DMS 273 treated with DMSO at 0.1 percent for 48 hours (cell line): ENCODE measurements at regions not wholly inside any gene's neighbourhood (a gene's known extent, or its start where the extent isn't known, plus 50 kb on each side); places are given as distances from the start of the nearest gene placed in this dataset.

ENCODE experiments used
- DNase-seq: peaks from one replicate; lab custom pipeline; 2025; lab: John Stamatoyannopoulos, UW

DNA sequence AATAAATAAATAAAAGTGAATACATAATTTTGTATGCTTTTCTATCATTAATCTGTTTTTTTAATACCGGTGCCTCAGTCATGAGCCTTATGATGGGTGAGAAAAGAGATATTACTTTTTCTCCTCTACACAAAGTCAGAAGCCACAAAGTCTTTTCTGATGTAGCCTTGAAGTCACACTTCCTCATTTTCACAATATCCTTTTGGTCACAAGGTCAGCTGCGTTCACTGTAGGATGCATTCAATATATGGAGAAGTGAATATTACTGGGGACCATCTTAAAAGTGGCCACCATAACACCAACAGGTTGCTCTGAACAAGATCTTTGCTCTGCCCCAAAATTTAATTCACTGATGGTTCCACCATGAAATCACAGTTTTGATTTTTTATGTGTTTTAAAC is 83.3 kb upstream of the TNR start:
- DNase-seq: no peak

DNA sequence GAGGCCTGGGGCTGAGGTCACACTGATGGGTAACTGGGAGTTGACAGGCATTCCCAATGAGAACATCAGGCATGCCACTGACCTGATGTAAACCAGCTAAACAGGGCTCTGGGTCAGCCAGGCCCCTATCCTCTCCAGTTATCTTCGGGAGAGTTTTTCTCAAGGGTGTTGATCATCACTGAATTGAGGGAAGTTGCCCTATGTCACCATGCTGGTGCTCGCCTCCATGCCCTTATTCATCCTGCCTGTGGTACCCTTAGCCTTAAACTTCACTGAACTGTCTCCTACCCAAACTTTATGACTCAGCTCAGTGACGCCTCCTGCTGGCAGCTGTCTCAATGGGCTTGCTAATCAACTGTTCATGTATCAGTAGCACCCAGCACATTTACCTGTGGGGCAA is 80.7 kb upstream of the TNR start:
- DNase-seq: no peak

DNA sequence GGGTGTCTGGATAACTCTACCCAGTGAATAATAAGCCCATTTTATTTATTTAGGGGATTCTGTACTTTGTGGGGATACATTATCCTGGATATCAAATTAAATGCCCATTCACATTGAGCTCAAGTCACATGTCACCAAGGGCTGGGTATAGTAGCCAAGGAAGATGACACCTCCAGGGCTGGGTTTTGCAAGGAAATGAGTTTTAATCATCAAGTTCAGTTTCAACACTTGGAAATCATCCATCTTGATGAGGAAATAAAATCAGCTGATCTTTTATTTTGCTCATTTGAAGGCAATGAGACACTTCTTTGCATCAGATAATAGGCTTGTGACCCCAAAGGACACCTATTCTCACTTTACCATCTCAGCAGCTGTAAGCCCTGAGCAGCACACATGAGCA is 80.0 kb upstream of the TNR start:
- DNase-seq: no peak

DNA sequence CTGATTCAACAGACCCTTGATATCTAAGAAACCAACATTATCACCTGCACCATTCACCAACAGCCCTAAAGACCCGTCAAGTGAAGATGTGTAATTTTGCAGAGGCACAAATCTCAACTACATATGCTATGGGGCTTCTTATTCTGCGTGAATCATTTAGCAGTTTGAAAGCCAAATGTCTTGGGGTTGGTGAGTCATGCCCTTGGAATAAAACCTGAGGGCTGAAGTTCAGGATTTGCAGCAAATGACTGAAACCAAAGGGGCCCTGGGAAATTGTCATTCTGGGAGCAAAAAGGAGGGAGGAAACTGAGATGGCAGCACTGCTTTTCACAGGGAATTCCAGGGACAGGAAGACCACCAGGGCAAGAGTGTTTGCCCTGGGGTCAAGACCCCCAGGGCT is 79.2 kb upstream of the TNR start:
- DNase-seq: no peak

DNA sequence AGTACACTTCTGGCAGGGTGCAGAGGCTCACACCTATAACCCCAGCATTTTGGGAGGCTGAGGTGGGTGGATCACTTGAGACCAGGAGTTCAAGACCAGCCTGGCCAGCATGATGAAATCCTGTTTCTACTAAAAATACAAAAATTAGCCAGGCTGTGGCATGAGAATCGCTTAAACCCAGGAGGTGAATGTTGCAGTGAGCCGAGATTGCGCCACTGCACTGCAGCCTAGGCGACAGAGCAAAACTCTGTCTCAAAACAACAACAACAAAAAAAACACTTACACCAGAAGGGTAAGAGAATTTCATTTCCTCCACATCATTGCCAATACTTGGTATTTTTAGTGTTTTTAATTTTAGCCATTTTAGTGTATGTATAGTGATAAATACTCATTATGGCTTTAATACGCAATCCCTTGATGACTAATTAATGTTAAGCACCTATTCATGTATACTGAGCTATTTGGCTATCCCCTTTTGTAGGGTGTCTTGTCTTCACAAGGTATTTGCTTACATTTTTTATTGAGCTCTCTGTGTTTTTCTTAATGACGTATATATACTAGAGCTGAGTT is 77.1 kb upstream of the TNR start:
- DNase-seq: no peak

DNA sequence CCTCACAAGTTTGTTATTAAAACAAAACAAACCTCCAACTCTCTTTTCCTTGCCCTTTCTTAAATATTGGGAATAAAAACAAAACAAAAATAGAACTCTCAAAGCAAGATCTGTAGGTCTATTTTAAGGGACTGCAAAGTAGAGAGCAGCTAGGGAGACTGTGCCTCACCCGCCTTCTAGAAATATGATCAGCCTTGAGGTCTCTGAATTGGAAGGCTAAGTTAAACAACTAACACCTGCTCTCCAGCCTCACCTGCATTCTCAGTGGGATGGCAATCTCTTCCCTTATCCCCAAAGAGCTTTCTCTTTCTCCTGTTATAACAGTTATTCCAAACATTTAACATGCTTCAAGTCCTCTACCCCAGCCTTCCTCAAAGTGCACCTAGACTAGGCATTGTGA is 75.5 kb upstream of the TNR start:
- DNase-seq: no peak

DNA sequence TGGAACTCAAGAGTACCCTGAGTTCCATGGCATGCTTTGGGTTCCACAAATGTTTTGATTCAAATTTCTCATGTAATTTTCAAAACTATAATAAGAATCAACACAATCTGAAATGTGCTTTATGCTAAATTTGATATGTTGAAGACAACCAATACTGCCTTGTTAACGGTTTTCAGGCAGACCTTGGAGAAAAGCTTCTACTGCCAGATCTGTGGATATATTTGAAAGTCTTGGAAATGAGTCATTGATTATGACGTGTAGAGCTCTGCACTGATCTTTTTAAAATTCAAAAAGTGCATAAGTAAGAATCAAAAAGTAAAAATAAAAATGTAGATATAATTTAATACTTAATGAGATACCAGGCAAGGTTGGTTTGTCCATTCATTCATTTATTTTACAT is 74.0 kb upstream of the TNR start:
- DNase-seq: no peak

DNA sequence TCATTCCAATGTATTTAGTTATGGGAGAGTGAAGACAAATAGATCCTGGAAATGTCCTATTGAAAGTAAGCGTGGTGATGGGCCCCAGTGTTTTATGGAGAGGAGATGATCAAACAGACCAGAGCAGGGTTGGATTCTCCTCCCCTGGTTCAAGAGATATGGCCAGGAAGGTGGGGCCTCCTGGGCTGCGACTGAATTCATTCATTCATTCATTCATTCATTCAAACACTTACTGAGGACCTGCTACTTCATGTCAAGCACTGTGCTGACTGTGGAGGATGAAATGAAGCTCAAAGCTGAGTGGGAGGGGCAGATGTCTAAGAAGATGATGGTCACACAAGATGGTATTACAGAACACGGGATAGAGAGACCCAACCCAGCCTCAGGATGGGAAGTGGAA is 71.5 kb upstream of the TNR start:
- DNase-seq: no peak

DNA sequence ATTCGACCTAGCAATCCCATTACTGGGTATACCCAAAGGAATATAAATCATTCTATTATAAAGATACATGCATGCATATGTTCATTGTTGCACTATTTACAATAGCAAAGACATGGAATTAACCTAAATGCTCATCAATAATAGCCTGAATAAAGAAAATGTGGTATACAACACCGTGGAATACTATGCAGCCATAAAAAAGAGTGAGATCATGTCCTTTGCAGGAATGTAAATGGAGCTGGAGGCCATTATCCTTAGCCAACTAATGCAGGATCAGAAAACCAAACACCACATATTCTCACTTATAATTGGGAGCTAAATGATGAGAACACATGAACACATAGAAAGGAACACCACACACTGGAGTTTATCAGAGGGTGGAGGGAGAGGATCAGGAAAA is 69.5 kb upstream of the TNR start:
- no peak for DNase-seq

DNA sequence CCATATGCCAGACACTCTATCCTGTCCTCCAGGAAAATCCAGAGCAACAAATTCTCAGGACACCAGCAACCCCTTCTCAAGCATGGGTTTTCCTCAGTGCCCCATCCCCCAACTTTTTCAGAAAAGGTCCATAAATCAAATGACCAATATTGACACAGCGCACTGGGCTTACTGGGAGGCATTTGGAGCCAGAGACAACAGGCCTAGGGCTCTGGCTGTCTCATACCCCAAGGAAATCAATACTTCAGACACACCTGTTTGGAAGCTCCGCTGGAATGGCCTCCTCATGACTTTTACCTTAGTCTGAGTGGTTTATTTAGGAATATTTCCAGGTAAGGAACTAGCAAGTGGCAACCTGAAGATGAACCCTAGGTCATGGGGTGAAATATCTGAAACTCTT is 66.9 kb upstream of the TNR start:
- no peak for DNase-seq

DNA sequence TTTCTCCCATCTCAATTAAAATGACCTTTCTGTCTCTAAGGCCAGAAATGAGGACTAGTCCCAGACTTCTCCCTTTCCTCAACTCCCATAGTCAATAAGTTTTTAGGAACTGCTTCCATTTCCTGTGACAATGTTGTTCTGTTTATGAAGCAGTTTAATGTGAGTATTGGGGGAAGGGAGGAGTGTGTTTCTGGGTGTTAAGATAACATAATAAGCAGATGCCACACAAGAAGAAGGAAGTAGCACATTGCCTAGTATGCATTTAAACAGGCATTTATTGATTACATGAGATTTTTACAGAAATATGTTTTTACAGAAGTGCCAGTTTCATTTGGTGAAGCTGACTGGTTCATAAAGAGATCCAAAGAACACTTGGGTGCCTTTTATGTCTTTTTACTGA is 65.6 kb upstream of the TNR start:
- DNase-seq: no peak

DNA sequence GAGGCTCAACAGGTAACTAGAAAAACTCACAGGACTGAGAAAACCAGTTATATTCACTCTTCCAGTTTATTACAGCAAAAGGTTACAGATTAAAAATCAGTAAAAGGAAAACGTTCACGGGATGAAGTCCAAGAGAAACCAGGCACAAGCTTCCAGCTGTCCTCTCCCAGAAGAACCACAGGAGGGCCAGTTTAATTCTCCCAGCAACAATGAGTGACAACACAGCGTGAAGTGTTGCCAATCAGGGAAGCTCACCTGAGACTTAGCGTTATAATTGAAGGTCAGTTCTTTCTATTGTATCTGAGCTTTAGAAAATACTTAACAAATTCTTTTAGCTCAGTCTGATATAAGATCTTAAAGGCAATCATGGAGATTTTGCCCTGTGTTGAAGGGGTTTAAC is 65.2 kb upstream of the TNR start:
- DNase-seq: no peak

DNA sequence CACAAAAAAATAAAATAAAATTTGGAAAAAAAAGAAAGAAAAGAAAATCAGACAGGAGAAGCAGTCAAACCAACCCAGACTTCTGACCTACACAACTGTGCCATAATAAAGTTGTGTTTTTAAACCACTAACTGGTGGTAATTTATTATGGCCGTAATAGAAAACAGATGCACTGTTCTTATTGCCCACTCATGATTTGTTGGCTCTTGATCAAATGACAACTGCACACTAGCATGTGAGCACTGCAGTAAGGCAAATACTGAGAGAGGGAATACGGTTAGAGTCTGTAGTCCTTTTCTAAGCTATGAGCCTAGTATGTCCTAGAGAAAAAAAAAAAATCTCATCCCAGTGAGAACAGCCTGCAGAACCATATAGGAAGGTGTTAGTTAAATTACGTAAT is 61.2 kb upstream of the TNR start:
- no peak for DNase-seq

DNA sequence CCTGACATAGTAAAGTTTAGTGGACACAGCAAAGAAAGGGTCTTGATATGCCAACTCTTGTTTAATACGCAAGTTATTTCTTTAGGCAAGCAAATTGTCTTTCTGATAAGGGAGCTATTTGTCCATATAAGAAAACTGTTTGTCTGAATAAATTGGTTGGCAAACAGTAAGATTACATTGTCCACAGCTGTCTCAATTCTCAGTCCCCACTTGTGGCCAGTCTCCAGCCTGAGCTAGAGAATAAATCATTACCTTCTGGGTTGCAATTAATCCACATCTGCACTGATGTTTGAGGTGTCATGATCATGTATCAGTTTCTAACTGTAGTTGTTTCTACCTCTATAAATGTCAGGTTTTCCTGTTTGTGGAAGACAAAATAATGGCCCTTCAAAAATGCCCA is 60.0 kb upstream of the TNR start:
- DNase-seq: no peak

DNA sequence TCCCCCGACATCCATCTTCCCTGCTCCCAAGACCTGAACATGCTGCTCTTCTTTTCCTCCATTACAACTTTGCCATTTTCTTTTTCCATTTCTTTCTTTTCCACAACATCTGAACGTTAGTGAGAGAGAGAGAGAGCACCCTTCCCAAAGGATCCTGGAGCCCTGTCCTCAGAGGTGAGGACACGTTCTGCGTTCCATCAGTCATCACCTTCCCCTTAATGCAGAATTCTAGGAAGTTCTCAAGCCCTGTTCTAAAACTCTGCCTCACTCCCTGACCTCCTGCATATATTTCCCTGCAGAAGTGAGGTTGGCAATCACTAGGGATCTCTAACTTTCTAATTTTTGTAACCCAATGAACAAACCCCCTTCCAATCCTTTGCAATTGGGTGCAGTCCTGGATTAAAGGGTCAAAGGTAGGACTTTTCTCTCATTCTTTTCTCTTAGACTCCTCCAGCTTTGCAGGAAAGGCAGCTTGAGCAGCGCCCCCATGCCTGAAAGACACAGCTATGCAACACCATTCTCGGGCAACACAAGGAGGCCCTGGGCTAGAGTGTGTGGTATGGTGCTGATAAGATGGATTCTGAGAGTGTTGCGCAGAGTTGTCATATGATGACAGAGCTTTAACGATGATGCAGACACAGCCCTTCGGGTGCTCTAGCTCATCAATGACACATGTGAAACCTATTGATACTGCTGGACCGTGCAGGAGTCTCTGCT is 59.2 kb upstream of the TNR start:
- DNase-seq: no peak

DNA sequence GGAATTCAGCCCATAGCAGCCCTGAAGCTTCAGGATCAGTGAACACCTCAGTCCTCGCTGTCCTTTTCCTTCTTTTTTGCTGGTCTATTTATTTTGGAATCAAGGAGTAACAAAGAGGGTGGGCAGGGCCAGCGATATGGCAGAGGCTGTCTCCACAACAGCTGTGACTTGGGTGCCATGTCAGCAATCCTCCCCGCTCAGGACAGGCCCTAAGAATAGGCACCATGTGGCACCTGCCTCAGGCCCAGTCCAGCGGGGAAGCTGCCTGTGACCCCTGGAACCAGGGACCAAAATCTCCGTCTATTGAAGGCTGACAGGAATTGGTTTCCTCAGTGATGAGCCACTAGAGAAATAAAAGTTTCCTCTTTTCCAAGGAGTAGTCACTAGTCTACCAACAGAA is 58.6 kb upstream of the TNR start:
- no peak for DNase-seq

DNA sequence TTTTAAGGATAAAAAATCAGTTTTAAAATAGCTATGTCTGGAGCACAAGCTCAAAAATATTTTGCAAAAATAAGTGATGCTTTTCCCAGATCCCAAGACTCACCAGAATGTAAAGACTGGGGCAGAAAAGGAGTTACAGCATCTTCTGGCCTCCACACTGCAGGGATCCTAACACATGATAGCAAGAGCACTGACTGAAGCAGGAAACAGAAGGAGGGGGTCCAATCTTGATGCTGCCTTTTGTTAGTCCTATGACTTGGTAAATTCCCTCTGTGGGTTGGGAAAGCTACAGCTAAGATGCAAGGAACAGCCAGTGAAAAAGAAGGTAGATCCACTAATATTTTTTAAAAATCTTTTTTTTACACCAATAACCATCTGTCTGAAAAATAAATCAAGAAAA is 54.2 kb upstream of the TNR start:
- no peak for DNase-seq

DNA sequence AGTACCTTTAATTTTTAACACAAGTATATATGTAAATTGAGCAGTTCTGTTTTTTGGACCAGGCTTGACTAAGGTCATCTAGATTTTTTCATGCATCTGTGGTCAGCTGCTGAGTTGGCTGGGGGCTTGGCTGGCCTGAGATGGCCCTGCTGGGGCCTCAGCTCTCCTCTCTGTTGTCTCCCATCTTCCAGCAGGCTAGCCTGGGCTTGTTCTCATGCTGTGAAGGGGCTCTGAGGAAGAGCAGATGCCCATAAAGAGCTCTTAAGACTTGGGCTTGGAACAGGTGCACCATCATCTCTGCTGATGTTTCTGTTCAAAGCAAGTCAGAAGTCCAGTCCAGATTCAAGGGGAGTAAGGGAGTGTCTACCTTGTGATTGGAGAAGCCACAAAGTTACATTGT is 51.2 kb upstream of the TNR start:
- no peak for DNase-seq

DNA sequence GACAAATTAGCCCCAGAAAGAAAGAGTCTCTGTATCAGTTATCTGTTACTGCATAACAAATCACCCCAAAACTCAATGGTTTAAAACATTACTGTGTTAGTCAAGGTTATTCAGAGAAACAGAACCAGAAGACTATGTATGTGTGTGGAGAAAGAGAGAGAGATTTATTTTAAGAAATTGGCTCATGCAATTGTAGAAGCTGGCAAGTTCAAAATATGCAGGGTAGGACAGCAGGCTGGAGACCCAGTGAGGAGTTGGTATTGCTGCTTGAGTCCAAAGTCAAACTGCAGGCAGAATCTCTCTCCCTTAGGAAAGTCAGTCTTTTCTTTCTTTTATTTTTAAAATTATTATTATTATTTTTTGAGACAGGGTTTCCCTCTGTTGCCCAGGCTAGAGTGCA is 50.2 kb upstream of the TNR start:
- no peak for DNase-seq
